Trophoblast cell (in vitro differentiated cells and primary cell): ENCODE measurements at regions not wholly inside any gene's neighbourhood (a gene's known extent, or its start where the extent isn't known, plus 50 kb on each side); places are given as distances from the start of the nearest gene placed in this dataset.

Source experiments
- DNase-seq, 2 donors: peaks; one replicate each; pipeline ENCODE4 v3.0.0-alpha.2; 2016
- H2AFZ ChIP-seq: 2 replicates; pipeline ENCODE4 v1.6.1; 2013; ENCODE audit warnings: low read length, moderate library complexity, mild to moderate bottlenecking; ENCODE audit not compliant: insufficient read depth, poor library complexity
- H2AK5ac ChIP-seq: 2 replicates; pipeline ENCODE4 v1.6.1; 2013; ENCODE audit warnings: mild to moderate bottlenecking, low read length
- H2BK120ac ChIP-seq: 2 replicates; pipeline ENCODE4 v1.6.1; 2013; ENCODE audit warnings: low read length, mild to moderate bottlenecking, moderate library complexity; ENCODE audit not compliant: insufficient read depth, poor library complexity
- H2BK12ac ChIP-seq: 2 replicates; pipeline ENCODE4 v1.6.1; 2013; ENCODE audit warnings: mild to moderate bottlenecking, low read length, moderate library complexity
- H2BK5ac ChIP-seq: 2 replicates; pipeline ENCODE4 v1.6.1; 2013; ENCODE audit warnings: low read length, low read depth, moderate library complexity, mild to moderate bottlenecking; ENCODE audit not compliant: poor library complexity
- H3K14ac ChIP-seq: 2 replicates; pipeline ENCODE4 v1.6.1; 2013; ENCODE audit warnings: mild to moderate bottlenecking, low read length
- H3K18ac ChIP-seq: 2 replicates; pipeline ENCODE4 v1.6.1; 2013; ENCODE audit warnings: mild to moderate bottlenecking, low read length
- H3K23ac ChIP-seq: 2 replicates; pipeline ENCODE4 v1.6.1; 2013; ENCODE audit warnings: low read length
- H3K27ac ChIP-seq: 2 replicates; pipeline ENCODE4 v1.5.1; 2013; ENCODE audit warnings: low read depth, mild to moderate bottlenecking, inconsistent platforms, low read length, moderate library complexity
- H3K27me3 ChIP-seq: 2 replicates; pipeline ENCODE4 v1.6.1; 2013; ENCODE audit warnings: inconsistent platforms, mild to moderate bottlenecking, low read length, moderate library complexity; ENCODE audit not compliant: insufficient read depth
- H3K36me3 ChIP-seq, 2 experiments: 1 replicate in 1 of 2; 2 replicates in 1 of 2; pipeline ENCODE4 v1.6.1; 2013; ENCODE audit warnings: low read length in 2 of 2, mild to moderate bottlenecking in 2 of 2, moderate library complexity in 1 of 2; ENCODE audit not compliant: insufficient read depth in 2 of 2, control insufficient read depth in 1 of 2
- H3K4ac ChIP-seq: 2 replicates; pipeline ENCODE4 v1.6.1; 2013; ENCODE audit warnings: low read depth, mild to moderate bottlenecking, low read length, moderate library complexity
- H3K4me1 ChIP-seq, 2 experiments: 1 replicate in 1 of 2; 2 replicates in 1 of 2; pipeline ENCODE4 v1.6.1; 2013; ENCODE audit warnings: low read length in 2 of 2, mild to moderate bottlenecking in 2 of 2, moderate library complexity in 1 of 2; ENCODE audit not compliant: insufficient read depth in 2 of 2, control insufficient read depth in 1 of 2
- H3K4me2 ChIP-seq: 2 replicates; pipeline ENCODE4 v1.6.1; 2013; ENCODE audit warnings: inconsistent platforms, mild to moderate bottlenecking, low read length, moderate library complexity
- H3K4me3 ChIP-seq: 2 replicates; pipeline ENCODE4 v1.5.1; 2013; ENCODE audit warnings: mild to moderate bottlenecking, low read depth, low read length, inconsistent platforms
- H3K79me1 ChIP-seq: one replicate; pipeline ENCODE4 v1.6.1; 2013; ENCODE audit warnings: low read length
- H3K79me2 ChIP-seq: 2 replicates; pipeline ENCODE4 v1.6.1; 2013; ENCODE audit warnings: low read length, mild to moderate bottlenecking; ENCODE audit not compliant: control insufficient read depth, insufficient read depth, poor library complexity
- H3K9ac ChIP-seq: 2 replicates; pipeline ENCODE4 v1.6.1; 2013; ENCODE audit warnings: mild to moderate bottlenecking, low read length
- H3K9me3 ChIP-seq: 2 replicates; pipeline ENCODE4 v1.6.1; 2013; ENCODE audit warnings: low read depth, mild to moderate bottlenecking, control low read depth, inconsistent platforms, low read length; ENCODE audit not compliant: insufficient read depth
- H4K12ac ChIP-seq: 2 replicates; pipeline ENCODE4 v1.6.1; 2013; ENCODE audit warnings: low read depth, mild to moderate bottlenecking, low read length, moderate library complexity
- H4K8ac ChIP-seq: 2 replicates; pipeline ENCODE4 v1.6.1; 2013; ENCODE audit warnings: low read depth, mild to moderate bottlenecking, low read length, moderate library complexity
- H4K91ac ChIP-seq: one replicate; pipeline ENCODE4 v1.6.1; 2013; ENCODE audit warnings: low read depth, mild to moderate bottlenecking, low read length, moderate library complexity
- WGBS: extraction: QIAGEN DNeasy Blood & Tissue Kit; methylation state at CpG from one replicate; pipeline ENCODE4 v1.1.7; 2013; ENCODE audit warnings: missing lambda C conversion rate; ENCODE audit not compliant: insufficient read length, insufficient coverage; ENCODE audit errors: extremely low coverage; 5-methylcytosine and 5-hydroxymethylcytosine counted together

DNA sequence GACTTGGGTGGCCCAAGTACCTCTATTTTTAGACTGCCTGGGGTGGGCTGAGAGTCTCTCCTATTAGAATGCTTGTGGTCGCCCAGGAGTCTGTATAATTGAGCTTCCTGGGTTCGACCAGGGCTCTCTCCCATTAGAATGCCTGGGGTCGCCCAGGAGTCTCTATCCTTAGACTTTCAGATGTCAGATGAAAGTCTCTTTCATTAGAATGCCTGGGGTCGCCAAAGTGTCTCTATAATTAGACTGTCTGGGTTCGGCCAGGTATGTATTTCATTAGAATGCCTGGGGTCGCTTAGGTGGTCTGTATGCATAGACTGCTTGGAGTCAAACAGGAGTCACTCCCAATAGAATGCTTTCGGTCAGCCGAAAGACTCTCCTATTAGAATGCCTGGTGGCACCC, 1471.7 kb downstream of the UQCRFS1 start:
- no peak overlapping the region for H3K14ac ChIP-seq
- no peak overlapping the region for H3K4me2 ChIP-seq
- H3K27ac ChIP-seq = no peak overlapping the region
- H3K9ac ChIP-seq = no peak overlapping the region
- no peak overlapping the region for H3K23ac ChIP-seq
- no peak overlapping the region for H3K4ac ChIP-seq
- WGBS = no CpG with 5 or more reads among the region's 8 CpGs
- peaks cover 3% of the 10 kb centered on the region for H3K9me3 ChIP-seq
- H4K8ac ChIP-seq = no peak overlapping the region
- H3K36me3 ChIP-seq = no peaks in the 10 kb centered on the region
- no peak overlapping the region for H2BK120ac ChIP-seq
- no peaks in the 10 kb centered on the region for H3K4me1 ChIP-seq
- no peak overlapping the region for H2AFZ ChIP-seq
- no peak overlapping the region for H4K91ac ChIP-seq
- no peaks in the 10 kb centered on the region for H3K79me2 ChIP-seq
- DNase-seq = no peak
- H4K12ac ChIP-seq = no peak overlapping the region
- H2BK5ac ChIP-seq = no peak overlapping the region
- H2BK12ac ChIP-seq = no peak overlapping the region
- H3K4me3 ChIP-seq = no peak overlapping the region
- no peak overlapping the region for H2AK5ac ChIP-seq
- no peak overlapping the region for H3K18ac ChIP-seq
- no peaks in the 10 kb centered on the region for H3K79me1 ChIP-seq
- H3K27me3 ChIP-seq = no peaks in the 10 kb centered on the region

DNA sequence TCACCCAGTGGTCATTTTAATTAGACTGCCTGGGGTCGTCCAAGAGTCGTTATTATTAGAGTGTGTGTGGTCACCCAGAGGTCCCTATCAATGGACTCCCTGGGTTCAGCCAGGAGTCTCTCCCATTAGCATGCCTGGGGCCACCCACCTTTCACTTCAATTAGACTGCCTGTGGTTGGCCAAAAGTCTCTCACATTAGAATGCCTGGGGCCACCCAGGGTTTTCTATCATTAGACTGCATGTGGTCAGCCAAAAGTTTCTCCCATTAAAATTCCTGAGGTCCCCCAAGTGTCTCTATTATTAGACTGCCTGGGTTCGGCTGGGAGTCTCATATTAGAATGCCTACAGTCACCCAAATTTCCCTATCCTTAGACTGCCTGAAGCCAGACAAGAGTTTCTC, 1472.6 kb downstream of the UQCRFS1 start:
- no peak overlapping the region for H4K8ac ChIP-seq
- H2BK120ac ChIP-seq = no peak overlapping the region
- whole genome bisulfite sequencing = no CpG with 5 or more reads among the region's 3 CpGs
- H3K4me2 ChIP-seq = no peak overlapping the region
- no peaks in the 10 kb centered on the region for H3K79me2 ChIP-seq
- H2AK5ac ChIP-seq = no peak overlapping the region
- H2BK12ac ChIP-seq = no peak overlapping the region
- H3K4ac ChIP-seq = no peak overlapping the region
- H3K18ac ChIP-seq = no peak overlapping the region
- H3K4me1 ChIP-seq = no peaks in the 10 kb centered on the region
- no peak overlapping the region for H4K12ac ChIP-seq
- no peaks in the 10 kb centered on the region for H3K79me1 ChIP-seq
- no peak overlapping the region for H4K91ac ChIP-seq
- H3K36me3 ChIP-seq = no peaks in the 10 kb centered on the region
- no peak overlapping the region for H3K23ac ChIP-seq
- H3K27me3 ChIP-seq = no peaks in the 10 kb centered on the region
- DNase-seq = no peak
- no peak overlapping the region for H3K14ac ChIP-seq
- H3K9ac ChIP-seq = no peak overlapping the region
- peaks cover 3% of the 10 kb centered on the region for H3K9me3 ChIP-seq
- no peak overlapping the region for H2BK5ac ChIP-seq
- no peak overlapping the region for H2AFZ ChIP-seq
- H3K4me3 ChIP-seq = no peak overlapping the region
- H3K27ac ChIP-seq = no peak overlapping the region

DNA sequence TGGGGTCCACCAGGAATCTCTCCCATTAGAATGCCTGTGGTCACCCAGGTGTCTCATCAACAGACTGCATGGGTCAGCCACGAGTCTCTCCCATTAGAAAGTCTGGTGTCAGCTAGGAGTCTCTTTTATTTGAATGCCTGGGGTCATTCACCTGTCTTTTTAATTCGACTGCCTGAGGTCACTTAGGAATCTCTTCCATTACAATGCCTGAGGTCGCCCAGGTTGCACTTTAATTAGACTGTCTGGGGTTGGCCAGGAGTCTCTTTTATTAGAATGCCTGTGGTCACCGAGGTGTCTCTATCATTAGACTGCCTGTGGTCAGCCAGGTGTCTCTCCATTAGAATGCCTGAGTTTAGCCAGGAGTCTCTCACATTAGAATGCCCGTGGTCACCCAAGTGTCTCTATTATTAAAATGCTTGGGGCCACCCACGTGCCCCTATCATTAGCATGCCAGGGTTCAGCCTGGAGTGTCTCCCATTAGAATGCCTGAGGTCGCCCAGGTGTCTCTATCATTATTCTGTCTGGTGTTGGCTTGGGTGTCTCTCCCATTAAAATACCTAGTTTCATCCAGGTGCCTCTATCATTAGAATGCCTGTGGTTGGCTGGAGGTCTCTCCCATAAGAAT, 1474.3 kb downstream of the UQCRFS1 start:
- Histone ChIP-seq H4K91ac (no peak overlapping the region), H2AK5ac (no peak overlapping the region), H3K9me3 (peaks cover 3% of the 10 kb centered on the region), H2BK120ac (no peak overlapping the region), H3K9ac (no peak overlapping the region), H3K14ac (no peak overlapping the region), H3K18ac (no peak overlapping the region), H4K12ac (no peak overlapping the region), H3K4me1 (no peaks in the 10 kb centered on the region), H4K8ac (no peak overlapping the region), H3K4ac (no peak overlapping the region), H2BK5ac (no peak overlapping the region), H3K4me2 (no peak overlapping the region), H2BK12ac (no peak overlapping the region), H3K4me3 (no peak overlapping the region), H3K27ac (no peak overlapping the region), H2AFZ (no peak overlapping the region), H3K36me3 (no peaks in the 10 kb centered on the region), H3K79me1 (no peaks in the 10 kb centered on the region), H3K23ac (no peak overlapping the region), H3K27me3 (no peaks in the 10 kb centered on the region), H3K79me2 (no peaks in the 10 kb centered on the region)
- no CpG with 5 or more reads among the region's 7 CpGs for WGBS
- DNase-seq = no peak

DNA sequence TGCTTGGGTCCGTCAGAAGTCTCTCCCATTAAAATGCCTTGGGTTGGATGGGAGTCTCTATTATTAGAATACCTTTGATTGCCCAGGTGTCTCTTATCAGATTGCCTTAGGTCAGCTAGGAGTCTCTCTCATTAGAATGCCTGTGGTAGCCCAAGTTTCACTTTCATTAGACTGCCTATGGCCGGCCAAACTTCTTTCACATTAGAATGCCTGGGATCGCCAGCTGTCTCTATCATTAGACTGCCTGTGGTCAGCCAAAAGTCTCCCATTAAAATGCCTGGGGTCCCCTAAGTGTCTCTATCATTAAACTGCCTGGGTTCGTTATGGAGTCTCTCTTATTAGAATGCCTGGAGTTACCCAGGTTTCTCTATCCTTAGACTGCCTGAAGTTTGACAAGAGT, 1476.7 kb downstream of the UQCRFS1 start:
- Histone ChIP-seq H3K18ac (no peak overlapping the region), H3K36me3 (no peaks in the 10 kb centered on the region), H3K4me2 (no peak overlapping the region), H4K8ac (no peak overlapping the region), H4K12ac (no peak overlapping the region), H2AFZ (no peak overlapping the region), H3K14ac (no peak overlapping the region), H3K23ac (no peak overlapping the region), H3K9me3 (peaks cover 3% of the 10 kb centered on the region), H2BK120ac (no peak overlapping the region), H3K9ac (no peak overlapping the region), H3K4ac (no peak overlapping the region), H2AK5ac (no peak overlapping the region), H3K27ac (no peak overlapping the region), H3K4me1 (no peaks in the 10 kb centered on the region), H4K91ac (no peak overlapping the region), H3K79me1 (no peaks in the 10 kb centered on the region), H2BK12ac (no peak overlapping the region), H3K4me3 (no peak overlapping the region), H2BK5ac (no peak overlapping the region), H3K27me3 (no peaks in the 10 kb centered on the region), H3K79me2 (no peaks in the 10 kb centered on the region)
- WGBS = no CpG with 5 or more reads among the region's 4 CpGs
- no peak for DNase-seq
